ENCODE measurements at regions not wholly inside any gene's neighbourhood (a gene's known extent, or its start where the extent isn't known, plus 50 kb on each side); places are given as distances from the start of the nearest gene placed in this dataset.
"Not testable (repeated sequence)": the region's sequence is repeated elsewhere in the genome, so short reads cannot be mapped to it uniquely, and the experiment has no call there.

GRCh38 chr11:67824861-67825260 lies 150.4 kb upstream of the ALDH3B2 start:
- DNase-seq (ENCODE audit: low read depth, low spot score); H3K27me3 ChIP-seq (ENCODE audit: control insufficient read depth, insufficient read depth, low read length); intact Hi-C loops (cut with micrococcal nuclease; ENCODE audit: unreplicated experiment); H3K9me3 ChIP-seq (ENCODE audit: control insufficient read depth, insufficient read depth, low read depth, low read length); in situ Hi-C loops (cut with HindIII; ENCODE audit: low pct_unique_long_range_greater_than_20kb, low sequenced_read_pairs); ATAC-seq; CTCF ChIA-PET; H3K4me3 ChIP-seq (ENCODE audit: low read depth in 2 of 2, low read length in 2 of 2); H3K36me3 ChIP-seq (ENCODE audit: control insufficient read depth, insufficient read depth, low read length); BruUV-seq (replicated peaks); H3K4me1 ChIP-seq (ENCODE audit: control insufficient read depth, insufficient read depth, low read length); POLR2A ChIA-PET; H3K27ac ChIP-seq (ENCODE audit: low read length): not testable (repeated sequence)

- ChIA-PET CTCF (no interaction called here), POLR2A (no interaction called here)
- Histone ChIP-seq H3K9me3 (ENCODE audit: control insufficient read depth, insufficient read depth, low read depth, low read length) (no peaks in the 10 kb centered on the region), H3K36me3 (ENCODE audit: control insufficient read depth, insufficient read depth, low read length) (no peaks in the 10 kb centered on the region), H3K4me3 (ENCODE audit: low read depth in 2 of 2, low read length in 2 of 2) (no peak overlapping the region), H3K27ac (ENCODE audit: low read length) (no peak overlapping the region), H3K4me1 (ENCODE audit: control insufficient read depth, insufficient read depth, low read length) (no peaks in the 10 kb centered on the region), H3K27me3 (ENCODE audit: control insufficient read depth, insufficient read depth, low read length) (peaks cover 2% of the 10 kb centered on the region)
- no TSS peak for BruUV-seq (replicated peaks)
- TF ChIP-seq CTCF (IDR thresholded peaks at IDR 0.05) (no peak), SIN3A (IDR thresholded peaks at IDR 0.05; ENCODE audit: borderline replicate concordance, insufficient read depth, low read depth, low read length) (no peak), REST (IDR thresholded peaks at IDR 0.05; ENCODE audit: insufficient read depth in 1 of 2, low read depth in 2 of 2, low read length in 1 of 2) (no peak), POLR2AphosphoS5 (IDR thresholded peaks at IDR 0.05; ENCODE audit: low read depth, low read length) (no peak), TCF7L2 (IDR thresholded peaks at IDR 0.05; ENCODE audit: low read depth, low read length) (no peak)
- DNase-seq (ENCODE audit: low read depth, low spot score) = no peak
- no peak for ATAC-seq
- in situ Hi-C loops (cut with HindIII; ENCODE audit: low pct_unique_long_range_greater_than_20kb, low sequenced_read_pairs) (no loop called here), intact Hi-C loops (cut with micrococcal nuclease; ENCODE audit: unreplicated experiment) (no loop called here)
These were observed 145.7 kb upstream of the ALDH3B2 start for GRCh38 chr11:67820081-67820480.

- H3K4me3 ChIP-seq (ENCODE audit: low read depth in 2 of 2, low read length in 2 of 2); H3K27me3 ChIP-seq (ENCODE audit: control insufficient read depth, insufficient read depth, low read length); in situ Hi-C loops (cut with HindIII; ENCODE audit: low pct_unique_long_range_greater_than_20kb, low sequenced_read_pairs); BruUV-seq (replicated peaks); POLR2A ChIA-PET; ATAC-seq; intact Hi-C loops (cut with micrococcal nuclease; ENCODE audit: unreplicated experiment); H3K27ac ChIP-seq (ENCODE audit: low read length); H3K4me1 ChIP-seq (ENCODE audit: control insufficient read depth, insufficient read depth, low read length); H3K36me3 ChIP-seq (ENCODE audit: control insufficient read depth, insufficient read depth, low read length); H3K9me3 ChIP-seq (ENCODE audit: control insufficient read depth, insufficient read depth, low read depth, low read length); DNase-seq (ENCODE audit: low read depth, low spot score): not testable (repeated sequence)
- CTCF ChIA-PET = interaction anchor here (0.7 kb wide), 1 partner anchor 277 kb away, joined by 6 read pairs; no protein-coding TSS in a partner anchor
These were observed 143.1 kb upstream of the ALDH3B2 start for GRCh38 chr11:67817558-67817957.

GRCh38 chr11:67809301-67809700 lies 134.9 kb upstream of the ALDH3B2 start:
- ATAC-seq; CTCF ChIA-PET; in situ Hi-C loops (cut with HindIII; ENCODE audit: low pct_unique_long_range_greater_than_20kb, low sequenced_read_pairs); BruUV-seq (replicated peaks); POLR2A ChIA-PET; H3K4me1 ChIP-seq (ENCODE audit: control insufficient read depth, insufficient read depth, low read length); H3K27ac ChIP-seq (ENCODE audit: low read length); H3K9me3 ChIP-seq (ENCODE audit: control insufficient read depth, insufficient read depth, low read depth, low read length); H3K27me3 ChIP-seq (ENCODE audit: control insufficient read depth, insufficient read depth, low read length); intact Hi-C loops (cut with micrococcal nuclease; ENCODE audit: unreplicated experiment); DNase-seq (ENCODE audit: low read depth, low spot score); H3K4me3 ChIP-seq (ENCODE audit: low read depth in 2 of 2, low read length in 2 of 2); H3K36me3 ChIP-seq (ENCODE audit: control insufficient read depth, insufficient read depth, low read length): not testable (repeated sequence)

GRCh38 chr11:67807896-67808295 lies 133.5 kb upstream of the ALDH3B2 start:
- BruUV-seq (replicated peaks); H3K27ac ChIP-seq (ENCODE audit: low read length); DNase-seq (ENCODE audit: low read depth, low spot score); H3K4me3 ChIP-seq (ENCODE audit: low read depth in 2 of 2, low read length in 2 of 2); CTCF ChIA-PET; intact Hi-C loops (cut with micrococcal nuclease; ENCODE audit: unreplicated experiment); in situ Hi-C loops (cut with HindIII; ENCODE audit: low pct_unique_long_range_greater_than_20kb, low sequenced_read_pairs); H3K9me3 ChIP-seq (ENCODE audit: control insufficient read depth, insufficient read depth, low read depth, low read length); H3K36me3 ChIP-seq (ENCODE audit: control insufficient read depth, insufficient read depth, low read length); H3K27me3 ChIP-seq (ENCODE audit: control insufficient read depth, insufficient read depth, low read length); ATAC-seq; POLR2A ChIA-PET; H3K4me1 ChIP-seq (ENCODE audit: control insufficient read depth, insufficient read depth, low read length): not testable (repeated sequence)

Data from Panc1 (cell line).